RCC 7860 (cell line): ENCODE measurements at regions not wholly inside any gene's neighbourhood (a gene's known extent, or its start where the extent isn't known, plus 50 kb on each side); places are given as distances from the start of the nearest gene placed in this dataset.
A peak's percentile ranks its signal among the peaks of the same experiment; 100 is the strongest.
"Not testable (repeated sequence)": the region's sequence is repeated elsewhere in the genome, so short reads cannot be mapped to it uniquely, and the experiment has no call there.

Source experiments
- DNase-seq: peaks from one replicate; pipeline ENCODE4 v3.0.0-alpha.2; 2015; ENCODE audit warnings: low spot score
- FAIRE-seq: peaks from 2 replicates; lab custom pipeline; 2012; peaks lifted over from hg19 to GRCh38; lab: Jason Lieb, UNC

- FAIRE-seq, result peak; percentile 17
- DNase-seq, result peak; percentile 51
Observed at GRCh38 chr5:89584339-89584956, 701.5 kb upstream of the MEF2C start.

- no peak for DNase-seq
- no peak for FAIRE-seq
Observed at GRCh38 chr5:89583534-89583933, 700.5 kb upstream of the MEF2C start.

GRCh38 chr5:89582768-89583339 lies 699.9 kb upstream of the MEF2C start:
- no peak for FAIRE-seq
- DNase-seq, result no peak

- no peak for FAIRE-seq
- no peak for DNase-seq
Observed at GRCh38 chr5:89580976-89581375, 698.0 kb upstream of the MEF2C start.

- FAIRE-seq (no peak), DNase-seq (no peak)
Observed at GRCh38 chr5:89575319-89575718, 692.3 kb upstream of the MEF2C start.

GRCh38 chr5:89573345-89573744 lies 690.4 kb upstream of the MEF2C start:
- no peak for FAIRE-seq
- no peak for DNase-seq

- no peak for FAIRE-seq
- no peak for DNase-seq
Observed at GRCh38 chr5:89572696-89573095, 689.7 kb upstream of the MEF2C start.

GRCh38 chr5:89570557-89570956 lies 687.6 kb upstream of the MEF2C start:
- DNase-seq (no peak), FAIRE-seq (no peak)

- FAIRE-seq, result no peak
Observed at GRCh38 chr5:89566340-89566739, 683.4 kb upstream of the MEF2C start.

GRCh38 chr5:89560696-89561095 lies 677.7 kb upstream of the MEF2C start:
- DNase-seq (peak; percentile 83), FAIRE-seq (peak; percentile 87)

More at GRCh38 chr5:89566340-89566739, 683.4 kb upstream of the MEF2C start:
- DNase-seq, result no peak

- FAIRE-seq (peak; percentile 86), DNase-seq (peak; percentile 55)
Observed at GRCh38 chr5:89556215-89556913, 673.4 kb upstream of the MEF2C start.

- no peak for DNase-seq
- no peak for FAIRE-seq
Observed at GRCh38 chr5:89546657-89547056, 663.7 kb upstream of the MEF2C start.

- DNase-seq (no peak), FAIRE-seq (no peak)
Observed at GRCh38 chr5:89545626-89546025, 662.6 kb upstream of the MEF2C start.

- FAIRE-seq (no peak), DNase-seq (no peak)
Observed at GRCh38 chr5:89545076-89545475, 662.1 kb upstream of the MEF2C start.

GRCh38 chr5:89542736-89543135 lies 659.8 kb upstream of the MEF2C start:
- FAIRE-seq, result no peak

GRCh38 chr5:89537800-89538199 lies 654.8 kb upstream of the MEF2C start:
- FAIRE-seq (no peak), DNase-seq (no peak)

More at GRCh38 chr5:89542736-89543135, 659.8 kb upstream of the MEF2C start:
- no peak for DNase-seq

GRCh38 chr5:89536020-89536419 lies 653.0 kb upstream of the MEF2C start:
- FAIRE-seq, result no peak
- no peak for DNase-seq

GRCh38 chr5:89535411-89535810 lies 652.4 kb upstream of the MEF2C start:
- FAIRE-seq, result no peak
- no peak for DNase-seq

GRCh38 chr5:89534331-89534730 lies 651.3 kb upstream of the MEF2C start:
- FAIRE-seq, result no peak
- no peak for DNase-seq

- FAIRE-seq (no peak), DNase-seq (no peak)
Observed at GRCh38 chr5:89524785-89525184, 641.8 kb upstream of the MEF2C start.

- DNase-seq, FAIRE-seq: not testable (repeated sequence)
Observed at GRCh38 chr5:89523867-89524266, 640.9 kb upstream of the MEF2C start.

GRCh38 chr5:89520771-89521170 lies 637.8 kb upstream of the MEF2C start:
- FAIRE-seq, result no peak
- no peak for DNase-seq
